ENCODE measurements at regions not wholly inside any gene's neighbourhood (a gene's known extent, or its start where the extent isn't known, plus 50 kb on each side); places are given as distances from the start of the nearest gene placed in this dataset.
"Not testable (repeated sequence)": the region's sequence is repeated elsewhere in the genome, so short reads cannot be mapped to it uniquely, and the experiment has no call there.

GRCh38 chr6:865846-866245 lies 172.9 kb upstream of the EXOC2 start:
- DNase-seq (ENCODE audit: low spot score) = no peak
- in situ Hi-C loops (cut with MboI; ENCODE audit: low pct_unique_long_range_greater_than_20kb, low sequenced_read_pairs, unreplicated experiment) = no loop called here
- no peak for TF ChIP-seq CTCF (IDR thresholded peaks at IDR 0.05; ENCODE audit: extremely low read depth, insufficient read depth, missing control alignments)

GRCh38 chr6:863831-864230 lies 170.9 kb upstream of the EXOC2 start:
- in situ Hi-C loops (cut with MboI; ENCODE audit: low pct_unique_long_range_greater_than_20kb, low sequenced_read_pairs, unreplicated experiment) = no loop called here
- no peak for DNase-seq (ENCODE audit: low spot score)
- TF ChIP-seq CTCF (IDR thresholded peaks at IDR 0.05; ENCODE audit: extremely low read depth, insufficient read depth, missing control alignments) = no peak

GRCh38 chr6:863127-863526 lies 170.2 kb upstream of the EXOC2 start:
- in situ Hi-C loops (cut with MboI; ENCODE audit: low pct_unique_long_range_greater_than_20kb, low sequenced_read_pairs, unreplicated experiment) = not testable (repeated sequence)

GRCh38 chr6:859936-860335 lies 167.0 kb upstream of the EXOC2 start:
- TF ChIP-seq CTCF (IDR thresholded peaks at IDR 0.05; ENCODE audit: extremely low read depth, insufficient read depth, missing control alignments) = no peak
- in situ Hi-C loops (cut with MboI; ENCODE audit: low pct_unique_long_range_greater_than_20kb, low sequenced_read_pairs, unreplicated experiment) = no loop called here
- DNase-seq (ENCODE audit: low spot score) = no peak

More at GRCh38 chr6:863127-863526, 170.2 kb upstream of the EXOC2 start:
- DNase-seq (ENCODE audit: low spot score) = not testable (repeated sequence)

- TF ChIP-seq CTCF (IDR thresholded peaks at IDR 0.05; ENCODE audit: extremely low read depth, insufficient read depth, missing control alignments) = no peak
- in situ Hi-C loops (cut with MboI; ENCODE audit: low pct_unique_long_range_greater_than_20kb, low sequenced_read_pairs, unreplicated experiment) = no loop called here
- DNase-seq (ENCODE audit: low spot score) = no peak
Measured at GRCh38 chr6:854406-855118, 161.6 kb upstream of the EXOC2 start.

GRCh38 chr6:852216-852615 lies 159.3 kb upstream of the EXOC2 start:
- DNase-seq (ENCODE audit: low spot score); in situ Hi-C loops (cut with MboI; ENCODE audit: low pct_unique_long_range_greater_than_20kb, low sequenced_read_pairs, unreplicated experiment): not testable (repeated sequence)

- TF ChIP-seq CTCF (IDR thresholded peaks at IDR 0.05; ENCODE audit: extremely low read depth, insufficient read depth, missing control alignments) = no peak
- in situ Hi-C loops (cut with MboI; ENCODE audit: low pct_unique_long_range_greater_than_20kb, low sequenced_read_pairs, unreplicated experiment) = no loop called here
Measured at GRCh38 chr6:849075-849506, 156.2 kb upstream of the EXOC2 start.

GRCh38 chr6:845566-845965 lies 152.6 kb upstream of the EXOC2 start:
- in situ Hi-C loops (cut with MboI; ENCODE audit: low pct_unique_long_range_greater_than_20kb, low sequenced_read_pairs, unreplicated experiment) = no loop called here
- no peak for TF ChIP-seq CTCF (IDR thresholded peaks at IDR 0.05; ENCODE audit: extremely low read depth, insufficient read depth, missing control alignments)
- DNase-seq (ENCODE audit: low spot score) = no peak

More at GRCh38 chr6:849075-849506, 156.2 kb upstream of the EXOC2 start:
- DNase-seq (ENCODE audit: low spot score) = no peak
